Activated naive CD4-positive, alpha-beta T cell treated with anti-CD3 and anti-CD28 coated beads, Interleukin-2, amount 10 ng/mL, durations not matched to agents 7 days and 5 days (primary cell): ENCODE measurements at regions not wholly inside any gene's neighbourhood (a gene's known extent, or its start where the extent isn't known, plus 50 kb on each side); places are given as distances from the start of the nearest gene placed in this dataset.
"Not testable (repeated sequence)": the region's sequence is repeated elsewhere in the genome, so short reads cannot be mapped to it uniquely, and the experiment has no call there.

Experiments used
- CTCF ChIA-PET: fragments of 350-600 bp; sonication (Branson Sonifier 250); formaldehyde crosslinking; loops from one replicate; lab custom pipeline; 2021; ENCODE audit warnings: antibody characterized with exemption; lab: Charles Lee
- DNase-seq: peaks from one replicate; pipeline ENCODE4 v3.0.0-alpha.2; 2020
- H3K27ac Mint-ChIP-seq: one replicate; pipeline ENCODE4 v1.8.0; 2021; ENCODE audit warnings: mild to moderate bottlenecking, moderate library complexity, mixed read lengths
- H3K27me3 Mint-ChIP-seq: one replicate; pipeline ENCODE4 v1.8.0; 2021; ENCODE audit warnings: mild to moderate bottlenecking, mixed read lengths
- H3K36me3 Mint-ChIP-seq: one replicate; pipeline ENCODE4 v1.8.0; 2021; ENCODE audit warnings: mixed read lengths
- H3K4me1 Mint-ChIP-seq: one replicate; pipeline ENCODE4 v1.8.0; 2021; ENCODE audit warnings: mixed read lengths
- H3K4me3 Mint-ChIP-seq: one replicate; pipeline ENCODE4 v1.8.0; 2021; ENCODE audit warnings: mild to moderate bottlenecking, moderate library complexity, mixed read lengths
- H3K9me3 Mint-ChIP-seq: one replicate; pipeline ENCODE4 v1.8.0; 2021; ENCODE audit warnings: mixed read lengths

GRCh38 chr11:70892889-70893288 lies 359.5 kb downstream of the SHANK2 start:
- H3K4me1 Mint-ChIP-seq: no peaks in the 10 kb centered on the region
- H3K27ac Mint-ChIP-seq: no peak overlapping the region
- H3K27me3 Mint-ChIP-seq: no peaks in the 10 kb centered on the region
- peaks cover 13% of the 10 kb centered on the region for H3K9me3 Mint-ChIP-seq
- H3K4me3 Mint-ChIP-seq: no peak overlapping the region
- no peaks in the 10 kb centered on the region for H3K36me3 Mint-ChIP-seq
- CTCF ChIA-PET: no interaction called here
- DNase-seq: no peak

GRCh38 chr11:70894566-70895365 lies 357.6 kb downstream of the SHANK2 start:
- DNase-seq: no peak
- H3K9me3 Mint-ChIP-seq: peaks cover 15% of the 10 kb centered on the region
- no peaks in the 10 kb centered on the region for H3K4me1 Mint-ChIP-seq
- H3K4me3 Mint-ChIP-seq: no peak overlapping the region
- CTCF ChIA-PET: no interaction called here
- H3K27me3 Mint-ChIP-seq: no peaks in the 10 kb centered on the region
- no peak overlapping the region for H3K27ac Mint-ChIP-seq
- H3K36me3 Mint-ChIP-seq: no peaks in the 10 kb centered on the region

- CTCF ChIA-PET: no interaction called here
- Mint-ChIP-seq H3K4me3 (no peak overlapping the region), H3K9me3 (peaks cover 14% of the 10 kb centered on the region), H3K4me1 (no peaks in the 10 kb centered on the region), H3K27me3 (no peaks in the 10 kb centered on the region), H3K36me3 (no peaks in the 10 kb centered on the region), H3K27ac (peak overlapping the region; percentile 68)
- no peak for DNase-seq
Observed at GRCh38 chr11:70895366-70895670, 357.1 kb downstream of the SHANK2 start.

GRCh38 chr11:70897429-70897828 lies 354.9 kb downstream of the SHANK2 start:
- DNase-seq: no peak
- Mint-ChIP-seq H3K9me3 (peaks cover 14% of the 10 kb centered on the region), H3K4me3 (no peak overlapping the region), H3K4me1 (no peaks in the 10 kb centered on the region), H3K36me3 (no peaks in the 10 kb centered on the region), H3K27ac (no peak overlapping the region), H3K27me3 (no peaks in the 10 kb centered on the region)
- CTCF ChIA-PET: interaction anchor here (0.6 kb wide), 1 partner anchor 126 kb away, joined by 3 read pairs; no protein-coding TSS in a partner anchor

GRCh38 chr11:70899616-70900015 lies 352.8 kb downstream of the SHANK2 start:
- Mint-ChIP-seq H3K27ac (no peak overlapping the region), H3K4me1 (no peaks in the 10 kb centered on the region), H3K36me3 (no peaks in the 10 kb centered on the region), H3K4me3 (no peak overlapping the region), H3K27me3 (no peaks in the 10 kb centered on the region), H3K9me3 (peaks cover 14% of the 10 kb centered on the region)
- no peak for DNase-seq
- CTCF ChIA-PET: no interaction called here

GRCh38 chr11:70900540-70900939 lies 351.8 kb downstream of the SHANK2 start:
- CTCF ChIA-PET: no interaction called here
- no peak for DNase-seq
- Mint-ChIP-seq H3K27me3 (no peaks in the 10 kb centered on the region), H3K27ac (no peak overlapping the region), H3K4me3 (no peak overlapping the region), H3K9me3 (peaks cover 14% of the 10 kb centered on the region), H3K4me1 (no peaks in the 10 kb centered on the region), H3K36me3 (no peaks in the 10 kb centered on the region)

GRCh38 chr11:70901951-70902521 lies 350.3 kb downstream of the SHANK2 start:
- CTCF ChIA-PET: no interaction called here
- H3K36me3 Mint-ChIP-seq: no peaks in the 10 kb centered on the region
- H3K4me1 Mint-ChIP-seq: no peaks in the 10 kb centered on the region
- no peak for DNase-seq
- H3K27ac Mint-ChIP-seq: no peak overlapping the region
- H3K27me3 Mint-ChIP-seq: no peaks in the 10 kb centered on the region
- no peak overlapping the region for H3K4me3 Mint-ChIP-seq
- H3K9me3 Mint-ChIP-seq: peaks cover 9% of the 10 kb centered on the region

- H3K27me3 Mint-ChIP-seq, H3K9me3 Mint-ChIP-seq, H3K4me1 Mint-ChIP-seq, H3K4me3 Mint-ChIP-seq, H3K36me3 Mint-ChIP-seq, DNase-seq, CTCF ChIA-PET, H3K27ac Mint-ChIP-seq: not testable (repeated sequence)
Observed at GRCh38 chr11:70903229-70903628, 349.1 kb downstream of the SHANK2 start.

GRCh38 chr11:70906101-70906500 lies 346.3 kb downstream of the SHANK2 start:
- no peaks in the 10 kb centered on the region for H3K9me3 Mint-ChIP-seq
- no peaks in the 10 kb centered on the region for H3K4me1 Mint-ChIP-seq
- H3K27me3 Mint-ChIP-seq: peaks cover 4% of the 10 kb centered on the region
- CTCF ChIA-PET: no interaction called here
- H3K4me3 Mint-ChIP-seq: no peak overlapping the region
- no peak overlapping the region for H3K27ac Mint-ChIP-seq
- no peaks in the 10 kb centered on the region for H3K36me3 Mint-ChIP-seq
- no peak for DNase-seq

GRCh38 chr11:70908223-70908622 lies 344.2 kb downstream of the SHANK2 start:
- no peak overlapping the region for H3K27ac Mint-ChIP-seq
- no peak overlapping the region for H3K4me3 Mint-ChIP-seq
- no peak for DNase-seq
- no peaks in the 10 kb centered on the region for H3K36me3 Mint-ChIP-seq
- peaks cover 4% of the 10 kb centered on the region for H3K27me3 Mint-ChIP-seq
- no peaks in the 10 kb centered on the region for H3K9me3 Mint-ChIP-seq
- CTCF ChIA-PET: no interaction called here
- no peaks in the 10 kb centered on the region for H3K4me1 Mint-ChIP-seq

- no peak for DNase-seq
- Mint-ChIP-seq H3K9me3 (no peaks in the 10 kb centered on the region), H3K36me3 (no peaks in the 10 kb centered on the region), H3K4me1 (no peaks in the 10 kb centered on the region), H3K4me3 (no peak overlapping the region), H3K27me3 (peaks cover 4% of the 10 kb centered on the region), H3K27ac (no peak overlapping the region)
- CTCF ChIA-PET: no interaction called here
Observed at GRCh38 chr11:70910835-70911234, 341.5 kb downstream of the SHANK2 start.

- H3K36me3 Mint-ChIP-seq: no peaks in the 10 kb centered on the region
- CTCF ChIA-PET: no interaction called here
- H3K4me3 Mint-ChIP-seq: no peak overlapping the region
- H3K4me1 Mint-ChIP-seq: no peaks in the 10 kb centered on the region
- peaks cover 4% of the 10 kb centered on the region for H3K27me3 Mint-ChIP-seq
- no peak overlapping the region for H3K27ac Mint-ChIP-seq
- no peak for DNase-seq
- H3K9me3 Mint-ChIP-seq: peaks cover 4% of the 10 kb centered on the region
Observed at GRCh38 chr11:70912226-70912840, 340.0 kb downstream of the SHANK2 start.

- Mint-ChIP-seq H3K27ac (no peak overlapping the region), H3K4me1 (no peaks in the 10 kb centered on the region), H3K36me3 (no peaks in the 10 kb centered on the region), H3K4me3 (no peak overlapping the region), H3K27me3 (peaks cover 4% of the 10 kb centered on the region), H3K9me3 (peaks cover 8% of the 10 kb centered on the region)
- CTCF ChIA-PET: no interaction called here
- DNase-seq: no peak
Observed at GRCh38 chr11:70913715-70914231, 338.6 kb downstream of the SHANK2 start.

- no peak overlapping the region for H3K27ac Mint-ChIP-seq
- CTCF ChIA-PET: no interaction called here
- H3K4me3 Mint-ChIP-seq: no peak overlapping the region
- no peaks in the 10 kb centered on the region for H3K36me3 Mint-ChIP-seq
- no peaks in the 10 kb centered on the region for H3K4me1 Mint-ChIP-seq
- H3K27me3 Mint-ChIP-seq: peaks cover 4% of the 10 kb centered on the region
- H3K9me3 Mint-ChIP-seq: peaks cover 9% of the 10 kb centered on the region
- no peak for DNase-seq
Observed at GRCh38 chr11:70914496-70914895, 337.9 kb downstream of the SHANK2 start.
